A673 (cell line): ENCODE measurements at regions not wholly inside any gene's neighbourhood (a gene's known extent, or its start where the extent isn't known, plus 50 kb on each side); places are given as distances from the start of the nearest gene placed in this dataset.

Experiments
- CTCF ChIP-seq: fragments of 300-800, 200-600 bp; sonication (generic); conservative IDR thresholded peaks from 2 replicates; pipeline ENCODE4 v1.5.1; 2017; ENCODE audit warnings: low read depth, mild to moderate bottlenecking, antibody characterized with exemption, low read length, moderate library complexity, mixed read lengths
- EZH2 ChIP-seq: fragments of 200-600 bp; sonication (generic); IDR thresholded peaks from 2 replicates; pipeline ENCODE4 v1.6.1; 2017; ENCODE audit warnings: borderline replicate concordance, low read depth, mild to moderate bottlenecking, mixed read lengths, antibody characterized with exemption, low read length; ENCODE audit not compliant: poor library complexity, severe bottlenecking

GRCh38 chr1:195951313-195951712 lies 656.9 kb downstream of the KCNT2 start:
- TF ChIP-seq CTCF (no peak), EZH2 (no peak)
